ENCODE measurements at regions not wholly inside any gene's neighbourhood (a gene's known extent, or its start where the extent isn't known, plus 50 kb on each side); places are given as distances from the start of the nearest gene placed in this dataset.

DNA sequence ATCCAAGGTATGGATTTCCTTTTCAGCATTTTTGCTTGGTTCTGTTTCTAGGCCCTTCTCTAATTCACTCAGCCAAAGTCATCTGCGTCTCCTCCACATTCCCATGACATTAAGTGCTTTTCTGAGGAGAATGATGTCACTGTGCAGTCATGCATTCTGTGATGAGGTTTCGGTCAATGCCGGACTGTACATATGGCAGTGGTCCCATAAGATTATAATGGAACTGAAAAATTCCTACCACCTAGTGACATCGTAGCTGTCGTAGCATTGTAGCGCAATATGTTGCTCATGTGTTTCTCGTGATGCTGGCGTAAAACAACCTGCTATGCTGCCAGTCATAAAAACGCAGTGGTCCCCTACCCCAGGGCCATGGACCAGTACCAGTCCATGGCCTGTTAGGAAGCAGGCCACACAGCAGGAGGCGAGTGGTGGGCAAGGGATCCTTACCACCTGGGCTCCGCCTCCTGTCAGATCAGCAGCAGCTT lies 63.4 kb upstream of the TNFRSF19 start (continued):
- TF ChIP-seq, protein P1, sequence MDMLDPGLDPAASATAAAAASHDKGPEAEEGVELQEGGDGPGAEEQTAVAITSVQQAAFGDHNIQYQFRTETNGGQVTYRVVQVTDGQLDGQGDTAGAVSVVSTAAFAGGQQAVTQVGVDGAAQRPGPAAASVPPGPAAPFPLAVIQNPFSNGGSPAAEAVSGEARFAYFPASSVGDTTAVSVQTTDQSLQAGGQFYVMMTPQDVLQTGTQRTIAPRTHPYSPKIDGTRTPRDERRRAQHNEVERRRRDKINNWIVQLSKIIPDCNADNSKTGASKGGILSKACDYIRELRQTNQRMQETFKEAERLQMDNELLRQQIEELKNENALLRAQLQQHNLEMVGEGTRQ (IDR thresholded peaks at IDR 0.05; ENCODE audit: borderline replicate concordance, low read depth, low read length) = no peak
- TF ChIP-seq EP300 (IDR thresholded peaks at IDR 0.05; ENCODE audit: borderline replicate concordance in 1 of 2, low read depth in 1 of 2, low read length in 1 of 2) (peak; percentile 1 to 86; a peak in 3 of 4 replicates), FOSL2 (IDR thresholded peaks at IDR 0.05; ENCODE audit: borderline replicate concordance, low read depth) (peak; percentile 71; the same call in 1 of the 2 replicates), IRF3 (IDR thresholded peaks at IDR 0.05; ENCODE audit: low read depth, low read length) (no peak), GABPA (IDR thresholded peaks at IDR 0.05; ENCODE audit: low read depth) (0 out of 2 replicates have a peak, but pooled peaks have one; percentile 23), MEF2A (IDR thresholded peaks at IDR 0.05; ENCODE audit: borderline replicate concordance, low read depth) (peak; percentile 95), SIN3A (IDR thresholded peaks at IDR 0.05; ENCODE audit: borderline replicate concordance, low read depth, low read length) (no peak), RAD21 (IDR thresholded peaks at IDR 0.05; ENCODE audit: low read length) (no peak)

DNA sequence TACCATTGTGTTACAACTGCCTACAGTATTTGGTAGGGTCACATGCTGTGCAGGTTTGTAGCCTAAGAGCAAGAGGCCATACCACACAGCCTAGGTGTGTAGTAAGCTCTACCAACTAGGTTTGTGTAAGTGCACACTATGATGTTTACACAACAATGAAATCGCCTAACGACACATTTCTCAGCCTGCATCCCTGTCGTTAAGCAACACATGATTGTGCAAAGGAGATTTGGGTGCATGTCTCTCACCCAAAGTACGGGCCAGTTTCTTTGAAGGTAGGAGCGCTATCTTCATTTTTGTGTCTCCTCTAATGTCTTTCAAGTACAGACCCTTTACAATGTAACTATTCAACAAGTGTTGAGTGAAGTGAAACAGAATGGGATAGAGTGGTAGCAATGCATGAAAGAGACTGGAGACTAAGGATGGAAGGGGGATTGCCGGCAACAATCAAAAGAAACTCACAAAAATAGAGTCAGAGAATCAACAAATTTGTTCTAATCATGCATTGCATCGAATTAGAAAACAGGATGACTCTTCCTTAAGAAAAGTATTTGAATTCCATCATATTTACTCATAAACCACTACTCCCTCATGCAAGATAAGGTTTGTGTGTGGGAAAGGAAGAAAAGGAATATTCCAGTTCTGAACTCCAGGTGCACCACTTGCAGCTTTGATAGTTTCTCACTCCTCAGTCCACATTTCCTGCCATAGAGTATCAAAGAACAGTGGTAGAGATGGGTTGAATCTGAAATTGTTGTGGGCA lies 60.2 kb upstream of the TNFRSF19 start:
- no peak overlapping the region for H3K4me3 ChIP-seq (ENCODE audit: low read depth in 2 of 2, low read length in 1 of 2)
- WGBS (ENCODE audit: low lambda C conversion rate) = 68% methylated on average over 7 of the region's 7 CpGs
- peak overlapping the region; percentile 54 for H3K9ac ChIP-seq
- peak overlapping the region; percentile 56 for H3K4me2 ChIP-seq
- no peak for DNase-seq
- H3K9me3 ChIP-seq = no peaks in the 10 kb centered on the region
- no peak overlapping the region for H2AFZ ChIP-seq (ENCODE audit: low read depth)
- peaks cover 19 to 39% of the 10 kb centered on the region in 2 experiments for H3K4me1 ChIP-seq (ENCODE audit: control insufficient read depth in 1 of 2, insufficient read depth in 2 of 2, low read depth in 1 of 2, low read length in 1 of 2)
- H3K36me3 ChIP-seq (replicated peaks in 1 of 2; ENCODE audit: control insufficient read depth in 1 of 2, insufficient read depth in 2 of 2, low read length in 1 of 2) = no peaks in the 10 kb centered on the region
- H3K9me2 ChIP-seq = no peaks in the 10 kb centered on the region
- peak overlapping the region in 1 of 2 experiments; percentile 96; a peak in 2 of 4 replicates for H3K27ac ChIP-seq (ENCODE audit: low read depth in 2 of 2, low read length in 1 of 2)
- POLR2A ChIA-PET = no interaction called here
- H3K79me2 ChIP-seq (ENCODE audit: insufficient read depth) = no peaks in the 10 kb centered on the region
- CTCF ChIA-PET = no interaction called here
- peaks cover 39% of the 10 kb centered on the region for H3F3A ChIP-seq (replicated peaks; ENCODE audit: insufficient read depth)
- H4K20me1 ChIP-seq (ENCODE audit: insufficient read depth) = no peaks in the 10 kb centered on the region
- no peaks in the 10 kb centered on the region for H3K27me3 ChIP-seq (ENCODE audit: insufficient read depth)
- TF ChIP-seq EP300 (IDR thresholded peaks at IDR 0.05; ENCODE audit: borderline replicate concordance in 1 of 2, low read depth in 1 of 2, low read length in 1 of 2) (peak in 1 of 2 experiments; percentile 73; a peak in 1 of 4 replicates), TCF12 (IDR thresholded peaks at IDR 0.05) (peak; percentile 86), RAD21 (IDR thresholded peaks at IDR 0.05; ENCODE audit: low read length) (no peak), REST (IDR thresholded peaks at IDR 0.05; ENCODE audit: low read depth, low read length) (no peak), MEF2A (IDR thresholded peaks at IDR 0.05; ENCODE audit: borderline replicate concordance, low read depth) (peak; percentile 55; the same call in 1 of the 2 replicates), FOXJ3 (CRISPR knock-in tag; IDR thresholded peaks at IDR 0.05) (no peak), RFX5 (IDR thresholded peaks at IDR 0.05; ENCODE audit: low read length) (no peak), GATA2 (CRISPR knock-in tag; IDR thresholded peaks at IDR 0.05) (no peak), GABPA (IDR thresholded peaks at IDR 0.05; ENCODE audit: low read depth) (no peak), IRF3 (IDR thresholded peaks at IDR 0.05; ENCODE audit: low read depth, low read length) (no peak), YY1 (IDR thresholded peaks at IDR 0.05; ENCODE audit: low read depth) (no peak), SMC3 (IDR thresholded peaks at IDR 0.05; ENCODE audit: low read depth, low read length) (no peak), CHD2 (IDR thresholded peaks at IDR 0.05; ENCODE audit: low read length, partially characterized antibody) (no peak)
- TF ChIP-seq, protein P2, sequence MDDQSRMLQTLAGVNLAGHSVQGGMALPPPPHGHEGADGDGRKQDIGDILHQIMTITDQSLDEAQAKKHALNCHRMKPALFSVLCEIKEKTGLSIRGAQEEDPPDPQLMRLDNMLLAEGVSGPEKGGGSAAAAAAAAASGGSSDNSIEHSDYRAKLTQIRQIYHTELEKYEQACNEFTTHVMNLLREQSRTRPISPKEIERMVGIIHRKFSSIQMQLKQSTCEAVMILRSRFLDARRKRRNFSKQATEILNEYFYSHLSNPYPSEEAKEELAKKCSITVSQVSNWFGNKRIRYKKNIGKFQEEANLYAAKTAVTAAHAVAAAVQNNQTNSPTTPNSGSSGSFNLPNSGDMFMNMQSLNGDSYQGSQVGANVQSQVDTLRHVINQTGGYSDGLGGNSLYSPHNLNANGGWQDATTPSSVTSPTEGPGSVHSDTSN (IDR thresholded peaks at IDR 0.05) = peak; percentile 45
- TF ChIP-seq, protein P1 (IDR thresholded peaks at IDR 0.05; ENCODE audit: borderline replicate concordance, low read depth, low read length) = no peak

Measured in SK-N-SH (cell line).